ENCODE measurements at regions not wholly inside any gene's neighbourhood (a gene's known extent, or its start where the extent isn't known, plus 50 kb on each side); places are given as distances from the start of the nearest gene placed in this dataset.

GRCh38 chr3:160129459-160130061, 95.7 kb upstream of the C3orf80 start:
- no peaks in the 10 kb centered on the region for H3K36me3 ChIP-seq
- no peaks in the 10 kb centered on the region for H3K9me3 ChIP-seq
- no peak for DNase-seq

GRCh38 chr3:160130071-160130470, 95.2 kb upstream of the C3orf80 start:
- H3K4me3 ChIP-seq = no peak overlapping the region
- no peaks in the 10 kb centered on the region for H3K27me3 ChIP-seq
- H3K4me1 ChIP-seq = no peaks in the 10 kb centered on the region
- H3K9me3 ChIP-seq = no peaks in the 10 kb centered on the region
- TF ChIP-seq POLR2A (IDR thresholded peaks at IDR 0.05) = no peak
- no peak for TF ChIP-seq CTCF (IDR thresholded peaks at IDR 0.05)
- H3K27ac ChIP-seq = no peak overlapping the region
- H3K36me3 ChIP-seq = no peaks in the 10 kb centered on the region
- DNase-seq = no peak

More at GRCh38 chr3:160129459-160130061, 95.7 kb upstream of the C3orf80 start:
- Histone ChIP-seq H3K27ac (no peak overlapping the region), H3K4me3 (no peak overlapping the region), H3K27me3 (no peaks in the 10 kb centered on the region), H3K4me1 (no peaks in the 10 kb centered on the region)
- TF ChIP-seq CTCF (IDR thresholded peaks at IDR 0.05) = no peak
- TF ChIP-seq POLR2A (IDR thresholded peaks at IDR 0.05) = no peak

- no peaks in the 10 kb centered on the region for H3K4me1 ChIP-seq
- no peak overlapping the region for H3K4me3 ChIP-seq
- no peaks in the 10 kb centered on the region for H3K36me3 ChIP-seq
- no peak for TF ChIP-seq POLR2A (IDR thresholded peaks at IDR 0.05)
- TF ChIP-seq CTCF (IDR thresholded peaks at IDR 0.05) = no peak
- no peaks in the 10 kb centered on the region for H3K9me3 ChIP-seq
- DNase-seq = no peak
- H3K27ac ChIP-seq = no peak overlapping the region
- H3K27me3 ChIP-seq = no peaks in the 10 kb centered on the region
Observed at GRCh38 chr3:160130950-160131349, 94.3 kb upstream of the C3orf80 start.

GRCh38 chr3:160132226-160132625, 93.0 kb upstream of the C3orf80 start:
- TF ChIP-seq CTCF (IDR thresholded peaks at IDR 0.05) = no peak
- no peak for TF ChIP-seq POLR2A (IDR thresholded peaks at IDR 0.05)
- Histone ChIP-seq H3K9me3 (no peaks in the 10 kb centered on the region), H3K36me3 (no peaks in the 10 kb centered on the region), H3K4me3 (no peak overlapping the region), H3K27me3 (no peaks in the 10 kb centered on the region), H3K4me1 (no peaks in the 10 kb centered on the region), H3K27ac (no peak overlapping the region)
- no peak for DNase-seq

GRCh38 chr3:160133757-160134156, 91.5 kb upstream of the C3orf80 start:
- DNase-seq = no peak

More at GRCh38 chr3:160133757-160134156, 91.5 kb upstream of the C3orf80 start:
- Histone ChIP-seq H3K9me3 (no peaks in the 10 kb centered on the region), H3K27me3 (no peaks in the 10 kb centered on the region), H3K4me1 (no peaks in the 10 kb centered on the region), H3K36me3 (no peaks in the 10 kb centered on the region), H3K4me3 (no peak overlapping the region), H3K27ac (no peak overlapping the region)
- TF ChIP-seq POLR2A (IDR thresholded peaks at IDR 0.05) (no peak), CTCF (IDR thresholded peaks at IDR 0.05) (no peak)
